ENCODE measurements at regions not wholly inside any gene's neighbourhood (a gene's known extent, or its start where the extent isn't known, plus 50 kb on each side); places are given as distances from the start of the nearest gene placed in this dataset.

GRCh38 chr6:93516441-93516840 is 97.1 kb upstream of the EPHA7 start:
- Histone ChIP-seq H3K4me3 (replicated peaks in 1 of 2; ENCODE audit: low read depth in 1 of 2, low read length in 2 of 2) (no peak overlapping the region), H2AFZ (ENCODE audit: low read depth, low read length, poor library complexity, severe bottlenecking) (no peak overlapping the region), H3K36me3 (ENCODE audit: control insufficient read depth in 1 of 2, insufficient read depth in 2 of 2, low read length in 2 of 2) (no peaks in the 10 kb centered on the region), H3K9me2 (ENCODE audit: insufficient read depth) (no peaks in the 10 kb centered on the region), H3K27ac (ENCODE audit: low read depth, low read length) (no peak overlapping the region), H3K27me3 (ENCODE audit: insufficient read depth, low read length) (no peaks in the 10 kb centered on the region), H3K9me3 (ENCODE audit: control insufficient read depth in 1 of 2, insufficient read depth in 1 of 2, low read depth in 1 of 2, low read length in 2 of 2) (peaks cover 0 to 5% of the 10 kb centered on the region in 2 experiments; a peak in 2 of 4 replicates), H4K20me1 (ENCODE audit: insufficient read depth) (no peaks in the 10 kb centered on the region), H3K79me2 (ENCODE audit: insufficient read depth, low read length) (no peaks in the 10 kb centered on the region), H3K4me1 (ENCODE audit: control insufficient read depth in 1 of 2, insufficient read depth in 2 of 2, low read length in 2 of 2) (no peaks in the 10 kb centered on the region), H3K9ac (ENCODE audit: low read length) (no peak overlapping the region), H3K4me2 (ENCODE audit: low read length) (no peak overlapping the region)
- BruUV-seq (replicated peaks): no TSS peak
- intact Hi-C loops (cut with micrococcal nuclease): no loop called here
- no peak for DNase-seq (ENCODE audit: low read depth, low spot score)
- no peak for ATAC-seq
- POLR2A ChIA-PET: no interaction called here
- RAD21 ChIA-PET (ENCODE audit: low non-redundant PET in 1 of 2, low total read pairs in 2 of 2, uncharacterized antibody in 2 of 2, unreplicated experiment in 2 of 2): no interaction called here
- TF ChIP-seq FOSL1 (IDR thresholded peaks at IDR 0.05; ENCODE audit: low read depth) (no peak), ZFX (IDR thresholded peaks at IDR 0.05) (no peak), TCF7L2 (IDR thresholded peaks at IDR 0.05; ENCODE audit: borderline replicate concordance, extremely low read depth, insufficient read depth, insufficient read length) (no peak), ZBTB33 (IDR thresholded peaks at IDR 0.05; ENCODE audit: extremely low read depth, insufficient replicate concordance, low read length) (no peak), CTCF (IDR thresholded peaks at IDR 0.05 in 2 of 3, conservative IDR thresholded peaks at IDR 0.05 in 1 of 3; ENCODE audit: borderline replicate concordance in 1 of 3, insufficient read depth in 1 of 3, low read depth in 2 of 3, low read length in 2 of 3) (no peak), MAX (IDR thresholded peaks at IDR 0.05) (no peak), ZNF274 (IDR thresholded peaks at IDR 0.05; ENCODE audit: low read depth, low read length) (no peak), REST (IDR thresholded peaks at IDR 0.05; ENCODE audit: low read depth) (no peak), YY1 (IDR thresholded peaks at IDR 0.05; ENCODE audit: extremely low read depth, insufficient replicate concordance, low read depth, low read length) (no peak), POLR2A (IDR thresholded peaks at IDR 0.05; ENCODE audit: borderline replicate concordance, extremely low read depth, insufficient read depth, insufficient read length) (no peak)
- CTCF ChIA-PET: no interaction called here

Measured in HCT116 (cell line).